CMK (cell line): ENCODE measurements at regions not wholly inside any gene's neighbourhood (a gene's known extent, or its start where the extent isn't known, plus 50 kb on each side); places are given as distances from the start of the nearest gene placed in this dataset.
"Not testable (repeated sequence)": the region's sequence is repeated elsewhere in the genome, so short reads cannot be mapped to it uniquely, and the experiment has no call there.

Source experiments
- DNase-seq: peaks from one replicate; pipeline ENCODE4 v3.0.0-alpha.2; 2010; ENCODE audit warnings: low read depth

- no peak for DNase-seq
Observed at GRCh38 chr7:42677751-42678699, 233.8 kb downstream of the C7orf25 start.

- DNase-seq = no peak
Observed at GRCh38 chr7:42674541-42674940, 237.3 kb downstream of the C7orf25 start.

- DNase-seq = no peak
Observed at GRCh38 chr7:42673951-42674350, 237.9 kb downstream of the C7orf25 start.

- DNase-seq = no peak
Observed at GRCh38 chr7:42672339-42672999, 239.4 kb downstream of the C7orf25 start.

GRCh38 chr7:42671627-42672026, 240.2 kb downstream of the C7orf25 start:
- DNase-seq = no peak

GRCh38 chr7:42666994-42667393, 244.9 kb downstream of the C7orf25 start:
- no peak for DNase-seq

- DNase-seq = no peak
Observed at GRCh38 chr7:42662862-42663261, 249.0 kb downstream of the C7orf25 start.

- no peak for DNase-seq
Observed at GRCh38 chr7:42661312-42661711, 250.6 kb downstream of the C7orf25 start.

- DNase-seq = no peak
Observed at GRCh38 chr7:42650701-42651100, 261.2 kb downstream of the C7orf25 start.

GRCh38 chr7:42650171-42650570, 261.7 kb downstream of the C7orf25 start:
- DNase-seq = no peak

- no peak for DNase-seq
Observed at GRCh38 chr7:42645906-42646305, 266.0 kb downstream of the C7orf25 start.

GRCh38 chr7:42642699-42643098, 269.2 kb downstream of the C7orf25 start:
- no peak for DNase-seq

GRCh38 chr7:42639930-42640329, 271.9 kb downstream of the C7orf25 start:
- DNase-seq = no peak

- not testable (repeated sequence) for DNase-seq
Observed at GRCh38 chr7:42636380-42636779, 275.5 kb downstream of the C7orf25 start.

GRCh38 chr7:42628054-42628453, 283.8 kb downstream of the C7orf25 start:
- no peak for DNase-seq

- no peak for DNase-seq
Observed at GRCh38 chr7:42627626-42628025, 284.2 kb downstream of the C7orf25 start.

- no peak for DNase-seq
Observed at GRCh38 chr7:42627101-42627500, 284.8 kb downstream of the C7orf25 start.

- no peak for DNase-seq
Observed at GRCh38 chr7:42625421-42625820, 286.4 kb downstream of the C7orf25 start.

- no peak for DNase-seq
Observed at GRCh38 chr7:42624471-42624870, 287.4 kb downstream of the C7orf25 start.

- DNase-seq = no peak
Observed at GRCh38 chr7:42621543-42622219, 290.2 kb downstream of the C7orf25 start.

GRCh38 chr7:42618651-42619360, 293.1 kb downstream of the C7orf25 start:
- peak; percentile 5 for DNase-seq
